Keratinocyte (primary cell): ENCODE measurements at regions not wholly inside any gene's neighbourhood (a gene's known extent, or its start where the extent isn't known, plus 50 kb on each side); places are given as distances from the start of the nearest gene placed in this dataset.

Experiments
- DNase-seq: peaks from one replicate; pipeline ENCODE4 v3.0.0-alpha.2; 2011; ENCODE audit warnings: low read depth, missing footprints, low spot score
- FAIRE-seq: peaks from 2 replicates; lab custom pipeline; 2011; peaks lifted over from hg19 to GRCh38; lab: Jason Lieb, UNC
- H2AFZ ChIP-seq: 2 replicates; pipeline ENCODE4 v1.6.0; 2012; ENCODE audit warnings: low read length, control low read depth, inconsistent platforms; ENCODE audit not compliant: control insufficient read depth
- H3K27ac ChIP-seq: 2 replicates; pipeline ENCODE4 v1.5.1; 2011; ENCODE audit warnings: low read length; ENCODE audit not compliant: control insufficient read depth, insufficient read depth
- H3K27me3 ChIP-seq: 3 replicates; pipeline ENCODE4 v1.6.0; 2011; ENCODE audit warnings: low read length; ENCODE audit not compliant: control insufficient read depth, insufficient read depth; ENCODE audit errors: extremely low read depth
- H3K36me3 ChIP-seq, 2 experiments: 2 replicates in 1 of 2; 3 replicates in 1 of 2; pipeline ENCODE4 v1.5.1; 2011; ENCODE audit warnings: low read length in 2 of 2, mild to moderate bottlenecking in 1 of 2; ENCODE audit not compliant: control insufficient read depth in 2 of 2, insufficient read depth in 2 of 2; ENCODE audit errors: extremely low read depth in 1 of 2
- H3K4me1 ChIP-seq: 3 replicates; pipeline ENCODE4 v1.5.1; 2011; ENCODE audit warnings: low read length; ENCODE audit not compliant: control insufficient read depth, insufficient read depth; ENCODE audit errors: extremely low read depth
- H3K4me2 ChIP-seq: 3 replicates; pipeline ENCODE4 v1.6.0; 2011; ENCODE audit warnings: low read depth, low read length; ENCODE audit not compliant: control insufficient read depth, insufficient read depth; ENCODE audit errors: extremely low read depth
- H3K4me3 ChIP-seq, 3 experiments: fragments of 200-600 bp in 1 of 3; sonication (generic) in 1 of 3; 2 replicates in 2 of 3; 3 replicates in 1 of 3; pipeline ENCODE4 v1.5.1; 2011 to 2016; ENCODE audit warnings: low read length in 3 of 3, mild to moderate bottlenecking in 3 of 3, control low read depth in 2 of 3, inconsistent platforms in 1 of 3, low read depth in 1 of 3, mixed read lengths in 1 of 3, mixed run types in 1 of 3, moderate library complexity in 1 of 3; ENCODE audit not compliant: control insufficient read depth in 2 of 3, insufficient read depth in 2 of 3; ENCODE audit errors: extremely low read depth in 1 of 3
- H3K79me2 ChIP-seq: 2 replicates; pipeline ENCODE4 v1.6.0; 2012; ENCODE audit warnings: low read length; ENCODE audit not compliant: control insufficient read depth, insufficient read depth
- H3K9ac ChIP-seq: 3 replicates; pipeline ENCODE4 v1.6.0; 2011; ENCODE audit warnings: low read length; ENCODE audit not compliant: control insufficient read depth, insufficient read depth; ENCODE audit errors: extremely low read depth
- H3K9me1 ChIP-seq: 3 replicates; pipeline ENCODE4 v1.6.0; 2011; ENCODE audit warnings: low read length; ENCODE audit not compliant: control insufficient read depth, insufficient read depth; ENCODE audit errors: extremely low read depth
- H3K9me3 ChIP-seq: 2 replicates; pipeline ENCODE4 v1.5.1; 2012; ENCODE audit warnings: low read depth, low read length; ENCODE audit not compliant: control insufficient read depth
- H4K20me1 ChIP-seq: 3 replicates; pipeline ENCODE4 v1.6.0; 2011; ENCODE audit warnings: low read length; ENCODE audit not compliant: control insufficient read depth, insufficient read depth; ENCODE audit errors: extremely low read depth
- CTCF ChIP-seq, 3 experiments: IDR thresholded peaks in 1 of 3; conservative IDR thresholded peaks in 1 of 3; optimal IDR thresholded peaks in 1 of 3; 2 replicates in 2 of 3; 3 replicates in 1 of 3; pipeline versions ENCODE3 to v1.5.1; 2011; ENCODE audit warnings: low read length in 3 of 3, mild to moderate bottlenecking in 3 of 3, moderate library complexity in 2 of 3, control low read depth in 1 of 3, inconsistent platforms in 1 of 3; ENCODE audit not compliant: insufficient read depth in 2 of 3; ENCODE audit errors: extremely low read depth in 1 of 3
- EZH2 ChIP-seq: IDR thresholded peaks from one replicate; pipeline ENCODE4 v1.6.1; 2012; ENCODE audit warnings: inconsistent platforms, mild to moderate bottlenecking, low read length, moderate library complexity
- dilution Hi-C: fragments of 300-500 bp; cut with MboI; formaldehyde crosslinking; loops from one replicate; pipeline ENCODE4 v1.7.0; 2020; ENCODE audit warnings: low sequenced_read_pairs; ENCODE audit not compliant: extremely low pct_ligation_motif_present

GRCh38 chr10:78812571-78813318 is 256.0 kb upstream of the ZMIZ1 start:
- H4K20me1 ChIP-seq: no peaks in the 10 kb centered on the region
- dilution Hi-C loops: no loop called here
- no peak for FAIRE-seq
- no peak overlapping the region for H3K9ac ChIP-seq
- no peaks in the 10 kb centered on the region for H3K4me1 ChIP-seq
- H2AFZ ChIP-seq: no peak overlapping the region
- no peaks in the 10 kb centered on the region for H3K9me1 ChIP-seq
- no peak overlapping the region for H3K4me3 ChIP-seq
- H3K36me3 ChIP-seq: no peaks in the 10 kb centered on the region
- H3K27ac ChIP-seq: no peak overlapping the region
- no peaks in the 10 kb centered on the region for H3K9me3 ChIP-seq
- H3K79me2 ChIP-seq: no peaks in the 10 kb centered on the region
- H3K4me2 ChIP-seq: no peak overlapping the region
- DNase-seq: no peak
- H3K27me3 ChIP-seq: peaks cover 6% of the 10 kb centered on the region
- TF ChIP-seq EZH2: no peak
- no peak for TF ChIP-seq CTCF (optimal IDR thresholded peaks at IDR 0.05 in 1 of 3, IDR thresholded peaks at IDR 0.05 in 1 of 3, conservative IDR thresholded peaks at IDR 0.05 in 1 of 3; ENCODE audit: extremely low read depth in 1 of 3, insufficient read depth in 2 of 3, low read length in 3 of 3)

- H3K9ac ChIP-seq: no peak overlapping the region
- no peaks in the 10 kb centered on the region for H3K9me3 ChIP-seq
- dilution Hi-C loops: no loop called here
- no peak overlapping the region for H2AFZ ChIP-seq
- no peak for TF ChIP-seq CTCF (optimal IDR thresholded peaks at IDR 0.05 in 1 of 3, IDR thresholded peaks at IDR 0.05 in 1 of 3, conservative IDR thresholded peaks at IDR 0.05 in 1 of 3; ENCODE audit: extremely low read depth in 1 of 3, insufficient read depth in 2 of 3, low read length in 3 of 3)
- TF ChIP-seq EZH2: no peak
- no peaks in the 10 kb centered on the region for H3K79me2 ChIP-seq
- no peaks in the 10 kb centered on the region for H3K36me3 ChIP-seq
- peaks cover 6% of the 10 kb centered on the region for H3K27me3 ChIP-seq
- H3K4me1 ChIP-seq: no peaks in the 10 kb centered on the region
- H3K27ac ChIP-seq: no peak overlapping the region
- FAIRE-seq (no peak), DNase-seq (no peak)
- H3K4me3 ChIP-seq: no peak overlapping the region
- no peaks in the 10 kb centered on the region for H4K20me1 ChIP-seq
- no peaks in the 10 kb centered on the region for H3K9me1 ChIP-seq
- H3K4me2 ChIP-seq: no peak overlapping the region
These were observed 255.2 kb upstream of the ZMIZ1 start for GRCh38 chr10:78813526-78813925.
